ENCODE measurements at regions not wholly inside any gene's neighbourhood (a gene's known extent, or its start where the extent isn't known, plus 50 kb on each side); places are given as distances from the start of the nearest gene placed in this dataset.

- DNase-seq (ENCODE audit: low read depth in 1 of 2, low spot score in 1 of 2), result no peak
Observed at GRCh38 chr16:87060034-87060986, 256.9 kb downstream of the C16orf95 start.

- DNase-seq (ENCODE audit: low read depth in 1 of 2, low spot score in 1 of 2), result no peak
Observed at GRCh38 chr16:87061243-87061920, 255.8 kb downstream of the C16orf95 start.

- peak in 1 of 2 donors; percentile 5 for DNase-seq (ENCODE audit: low read depth in 1 of 2, low spot score in 1 of 2)
Observed at GRCh38 chr16:87062569-87063442, 254.4 kb downstream of the C16orf95 start.

GRCh38 chr16:87063543-87063942, 253.6 kb downstream of the C16orf95 start:
- no peak for DNase-seq (ENCODE audit: low read depth in 1 of 2, low spot score in 1 of 2)

GRCh38 chr16:87064731-87065445, 252.3 kb downstream of the C16orf95 start:
- DNase-seq (ENCODE audit: low read depth in 1 of 2, low spot score in 1 of 2), result no peak

GRCh38 chr16:87065446-87066132, 251.6 kb downstream of the C16orf95 start:
- DNase-seq (ENCODE audit: low read depth in 1 of 2, low spot score in 1 of 2), result no peak

GRCh38 chr16:87066133-87067002, 250.8 kb downstream of the C16orf95 start:
- DNase-seq (ENCODE audit: low read depth in 1 of 2, low spot score in 1 of 2), result no peak

- no peak for DNase-seq (ENCODE audit: low read depth in 1 of 2, low spot score in 1 of 2)
Observed at GRCh38 chr16:87067003-87067556, 250.1 kb downstream of the C16orf95 start.

GRCh38 chr16:87067836-87068761, 249.1 kb downstream of the C16orf95 start:
- no peak for DNase-seq (ENCODE audit: low read depth in 1 of 2, low spot score in 1 of 2)

GRCh38 chr16:87068762-87069150, 248.4 kb downstream of the C16orf95 start:
- no peak for DNase-seq (ENCODE audit: low read depth in 1 of 2, low spot score in 1 of 2)

GRCh38 chr16:87070657-87071056, 246.5 kb downstream of the C16orf95 start:
- no peak for DNase-seq (ENCODE audit: low read depth in 1 of 2, low spot score in 1 of 2)

- no peak for DNase-seq (ENCODE audit: low read depth in 1 of 2, low spot score in 1 of 2)
Observed at GRCh38 chr16:87072101-87072500, 245.1 kb downstream of the C16orf95 start.

- no peak for DNase-seq (ENCODE audit: low read depth in 1 of 2, low spot score in 1 of 2)
Observed at GRCh38 chr16:87074641-87075318, 242.4 kb downstream of the C16orf95 start.

GRCh38 chr16:87075319-87075860, 241.8 kb downstream of the C16orf95 start:
- DNase-seq (ENCODE audit: low read depth in 1 of 2, low spot score in 1 of 2), result no peak

GRCh38 chr16:87076331-87076949, 240.8 kb downstream of the C16orf95 start:
- no peak for DNase-seq (ENCODE audit: low read depth in 1 of 2, low spot score in 1 of 2)

GRCh38 chr16:87076950-87077749, 240.0 kb downstream of the C16orf95 start:
- DNase-seq (ENCODE audit: low read depth in 1 of 2, low spot score in 1 of 2), result no peak
